Fibroblast of villous mesenchyme (primary cell): ENCODE measurements at regions not wholly inside any gene's neighbourhood (a gene's known extent, or its start where the extent isn't known, plus 50 kb on each side); places are given as distances from the start of the nearest gene placed in this dataset.
A peak's percentile ranks its signal among the peaks of the same experiment; 100 is the strongest.

Experiments
- DNase-seq: peaks from one replicate; pipeline ENCODE4 v3.0.0-alpha.2; 2010; ENCODE audit warnings: low read depth
- H3K4me3 ChIP-seq: 2 replicates; pipeline ENCODE4 v1.5.1; 2011; ENCODE audit warnings: low read depth, mild to moderate bottlenecking, low read length
- TF ChIP-seq, protein P1 (sequence below): IDR thresholded peaks from 2 replicates; pipeline ENCODE4 v1.5.1; 2012; ENCODE audit warnings: low read depth, mild to moderate bottlenecking, low read length; ENCODE audit not compliant: insufficient read depth

- TF ChIP-seq, protein P1, sequence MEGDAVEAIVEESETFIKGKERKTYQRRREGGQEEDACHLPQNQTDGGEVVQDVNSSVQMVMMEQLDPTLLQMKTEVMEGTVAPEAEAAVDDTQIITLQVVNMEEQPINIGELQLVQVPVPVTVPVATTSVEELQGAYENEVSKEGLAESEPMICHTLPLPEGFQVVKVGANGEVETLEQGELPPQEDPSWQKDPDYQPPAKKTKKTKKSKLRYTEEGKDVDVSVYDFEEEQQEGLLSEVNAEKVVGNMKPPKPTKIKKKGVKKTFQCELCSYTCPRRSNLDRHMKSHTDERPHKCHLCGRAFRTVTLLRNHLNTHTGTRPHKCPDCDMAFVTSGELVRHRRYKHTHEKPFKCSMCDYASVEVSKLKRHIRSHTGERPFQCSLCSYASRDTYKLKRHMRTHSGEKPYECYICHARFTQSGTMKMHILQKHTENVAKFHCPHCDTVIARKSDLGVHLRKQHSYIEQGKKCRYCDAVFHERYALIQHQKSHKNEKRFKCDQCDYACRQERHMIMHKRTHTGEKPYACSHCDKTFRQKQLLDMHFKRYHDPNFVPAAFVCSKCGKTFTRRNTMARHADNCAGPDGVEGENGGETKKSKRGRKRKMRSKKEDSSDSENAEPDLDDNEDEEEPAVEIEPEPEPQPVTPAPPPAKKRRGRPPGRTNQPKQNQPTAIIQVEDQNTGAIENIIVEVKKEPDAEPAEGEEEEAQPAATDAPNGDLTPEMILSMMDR: no peak
- no peak overlapping the region for H3K4me3 ChIP-seq
- DNase-seq: no peak
Observed at GRCh38 chr13:33752597-33752996, 65.4 kb upstream of the RFC3 start.

GRCh38 chr13:33756929-33757328 is 61.0 kb upstream of the RFC3 start:
- TF ChIP-seq, protein P1: no peak
- no peak for DNase-seq
- H3K4me3 ChIP-seq: no peak overlapping the region

DNA sequence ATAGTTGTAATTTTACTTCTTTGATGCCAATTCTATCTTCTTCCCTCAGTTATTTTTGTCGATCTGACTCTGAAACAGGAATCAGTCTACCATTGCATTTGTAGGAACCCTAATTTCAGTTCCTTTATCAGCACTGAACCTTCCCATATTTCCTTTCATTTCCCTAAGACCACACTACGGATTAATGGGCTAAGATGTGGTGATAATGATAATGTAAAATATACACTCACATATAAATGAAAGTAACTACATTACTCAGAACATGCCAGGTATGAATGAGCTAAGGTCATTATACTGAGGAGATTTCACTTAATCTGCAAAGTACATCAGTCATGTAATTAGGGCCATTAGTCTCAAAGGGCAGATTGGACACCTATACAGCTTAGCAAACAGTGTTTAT is 60.2 kb upstream of the RFC3 start:
- TF ChIP-seq, protein P1: no peak
- H3K4me3 ChIP-seq: no peak overlapping the region
- DNase-seq: no peak

- TF ChIP-seq, protein P1: no peak
- no peak for DNase-seq
Observed at GRCh38 chr13:33758113-33758512, 59.8 kb upstream of the RFC3 start.

GRCh38 chr13:33761740-33762139 is 56.2 kb upstream of the RFC3 start:
- H3K4me3 ChIP-seq: no peak overlapping the region
- TF ChIP-seq, protein P1: peak; percentile 24
- peak; percentile 19 for DNase-seq

More at GRCh38 chr13:33758113-33758512, 59.8 kb upstream of the RFC3 start:
- H3K4me3 ChIP-seq: no peak overlapping the region

- no peak overlapping the region for H3K4me3 ChIP-seq
- TF ChIP-seq, protein P1: no peak
- no peak for DNase-seq
Observed at GRCh38 chr13:33763021-33763420, 54.9 kb upstream of the RFC3 start.

DNA sequence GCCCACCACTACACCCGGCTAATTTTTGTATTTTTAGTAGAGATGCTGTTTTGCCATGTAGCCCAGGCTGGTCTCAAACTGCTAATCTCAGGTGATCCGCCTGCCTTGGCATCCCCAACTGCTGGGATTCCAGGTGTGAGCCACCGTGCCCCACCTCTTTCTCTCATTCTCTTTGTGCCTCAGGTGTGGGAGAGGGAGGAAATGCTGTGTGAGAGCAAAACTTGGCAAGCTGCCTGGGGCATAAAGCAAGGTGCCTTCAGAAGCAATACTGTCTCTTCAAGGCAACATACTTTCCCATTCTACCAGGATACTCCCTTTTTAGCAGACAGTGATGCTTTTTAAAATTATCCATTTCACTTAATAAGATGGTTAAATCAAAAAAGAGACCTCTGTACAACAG is 53.2 kb upstream of the RFC3 start:
- no peak for DNase-seq
- no peak overlapping the region for H3K4me3 ChIP-seq
- TF ChIP-seq, protein P1: no peak
